ENCODE measurements at regions not wholly inside any gene's neighbourhood (a gene's known extent, or its start where the extent isn't known, plus 50 kb on each side); places are given as distances from the start of the nearest gene placed in this dataset.

DNA sequence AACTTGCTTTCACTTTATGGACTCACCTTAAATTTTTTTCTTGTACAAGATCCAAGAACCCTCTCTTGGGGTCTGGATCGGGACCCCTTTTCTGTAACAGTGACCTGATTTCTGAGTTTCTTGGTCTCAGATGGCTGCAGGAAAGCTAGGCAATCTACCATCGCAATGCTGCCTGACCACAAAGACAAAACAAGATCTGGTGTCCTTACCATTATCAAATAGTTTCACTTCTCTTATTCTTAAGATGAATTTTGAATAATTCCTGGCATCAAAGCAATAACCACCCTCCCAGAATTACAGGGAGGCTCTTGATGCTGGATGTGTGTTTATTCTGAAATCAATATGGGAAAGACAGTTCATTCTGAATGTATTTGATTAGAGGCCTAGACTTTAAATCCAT is 77.4 kb upstream of the FRMD4A start:
- no peak overlapping the region for H3K4me3 ChIP-seq (ENCODE audit: low read depth, low read length)
- DNase-seq (ENCODE audit: low read depth) = no peak
- TF ChIP-seq, protein P1, sequence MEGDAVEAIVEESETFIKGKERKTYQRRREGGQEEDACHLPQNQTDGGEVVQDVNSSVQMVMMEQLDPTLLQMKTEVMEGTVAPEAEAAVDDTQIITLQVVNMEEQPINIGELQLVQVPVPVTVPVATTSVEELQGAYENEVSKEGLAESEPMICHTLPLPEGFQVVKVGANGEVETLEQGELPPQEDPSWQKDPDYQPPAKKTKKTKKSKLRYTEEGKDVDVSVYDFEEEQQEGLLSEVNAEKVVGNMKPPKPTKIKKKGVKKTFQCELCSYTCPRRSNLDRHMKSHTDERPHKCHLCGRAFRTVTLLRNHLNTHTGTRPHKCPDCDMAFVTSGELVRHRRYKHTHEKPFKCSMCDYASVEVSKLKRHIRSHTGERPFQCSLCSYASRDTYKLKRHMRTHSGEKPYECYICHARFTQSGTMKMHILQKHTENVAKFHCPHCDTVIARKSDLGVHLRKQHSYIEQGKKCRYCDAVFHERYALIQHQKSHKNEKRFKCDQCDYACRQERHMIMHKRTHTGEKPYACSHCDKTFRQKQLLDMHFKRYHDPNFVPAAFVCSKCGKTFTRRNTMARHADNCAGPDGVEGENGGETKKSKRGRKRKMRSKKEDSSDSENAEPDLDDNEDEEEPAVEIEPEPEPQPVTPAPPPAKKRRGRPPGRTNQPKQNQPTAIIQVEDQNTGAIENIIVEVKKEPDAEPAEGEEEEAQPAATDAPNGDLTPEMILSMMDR (IDR thresholded peaks at IDR 0.05; ENCODE audit: insufficient read depth, low read length) = no peak

DNA sequence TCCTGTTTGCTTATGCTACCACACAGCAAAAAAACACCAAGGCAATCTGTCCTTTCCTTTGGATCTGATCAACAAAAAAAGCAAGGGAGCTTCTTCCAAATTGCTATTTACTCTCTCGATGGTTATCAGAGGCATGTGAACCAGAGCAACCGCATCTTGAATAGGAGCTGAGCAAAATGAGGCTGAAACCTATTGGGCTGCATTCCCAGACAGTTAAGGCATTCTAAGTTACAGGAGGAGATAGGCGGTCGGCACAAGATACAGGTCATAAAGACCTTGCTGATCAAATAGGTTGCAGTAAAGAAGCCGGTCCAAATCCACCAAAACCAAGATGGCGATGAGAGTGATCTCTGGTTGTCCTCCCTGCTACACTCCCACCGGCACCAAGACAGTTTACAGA is 76.8 kb upstream of the FRMD4A start:
- TF ChIP-seq, protein P1 (IDR thresholded peaks at IDR 0.05; ENCODE audit: insufficient read depth, low read length) = no peak
- no peak overlapping the region for H3K4me3 ChIP-seq (ENCODE audit: low read depth, low read length)
- DNase-seq (ENCODE audit: low read depth) = no peak

DNA sequence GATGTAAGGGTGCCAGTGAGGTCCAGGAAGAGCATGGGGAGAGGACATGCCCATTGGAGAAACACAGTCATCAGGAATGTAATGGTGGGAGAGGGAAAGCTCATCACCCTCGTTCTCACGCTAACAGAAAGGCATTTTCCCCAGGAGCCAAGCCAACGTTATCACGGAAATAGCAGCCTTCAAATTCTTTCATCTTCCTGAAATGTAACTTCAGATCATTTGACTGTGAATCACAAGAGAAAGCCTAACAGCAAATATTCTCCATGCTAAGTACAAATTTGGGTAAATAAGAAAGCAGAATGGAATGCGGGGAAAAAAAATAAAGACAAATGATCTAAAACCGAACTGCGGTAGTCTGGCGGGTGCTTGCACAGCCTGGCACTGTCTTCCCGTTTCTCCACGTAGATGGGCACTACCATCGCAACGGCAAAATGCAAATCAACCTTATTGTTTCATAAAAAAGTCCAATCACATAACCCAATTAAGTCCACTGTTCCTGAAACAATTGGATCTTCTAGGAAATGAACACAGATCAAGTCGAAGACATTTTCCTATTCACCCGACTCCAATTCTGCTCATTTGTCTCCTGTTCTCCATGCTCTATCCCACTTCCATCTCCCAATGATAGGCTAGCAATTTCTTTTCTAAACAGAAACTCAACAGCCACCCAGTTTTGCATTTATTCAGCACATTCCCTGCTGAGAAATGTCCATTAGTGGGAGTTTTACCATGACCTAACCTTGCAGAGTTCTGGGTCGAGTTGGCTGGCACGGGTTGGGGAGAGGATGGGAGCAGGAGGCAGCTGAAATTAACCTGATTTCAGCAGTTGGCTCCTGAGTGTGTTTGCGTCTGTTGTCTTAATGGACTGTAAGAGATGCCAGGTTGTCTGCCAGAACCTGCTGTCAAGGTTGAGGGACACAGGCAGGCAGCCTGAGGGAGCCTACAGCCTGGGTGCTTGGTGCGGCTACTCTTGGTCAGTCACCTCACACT is 74.6 kb upstream of the FRMD4A start:
- DNase-seq (ENCODE audit: low read depth) = peak; percentile 95
- TF ChIP-seq, protein P1 (IDR thresholded peaks at IDR 0.05; ENCODE audit: insufficient read depth, low read length) = no peak
- no peak overlapping the region for H3K4me3 ChIP-seq (ENCODE audit: low read depth, low read length)

DNA sequence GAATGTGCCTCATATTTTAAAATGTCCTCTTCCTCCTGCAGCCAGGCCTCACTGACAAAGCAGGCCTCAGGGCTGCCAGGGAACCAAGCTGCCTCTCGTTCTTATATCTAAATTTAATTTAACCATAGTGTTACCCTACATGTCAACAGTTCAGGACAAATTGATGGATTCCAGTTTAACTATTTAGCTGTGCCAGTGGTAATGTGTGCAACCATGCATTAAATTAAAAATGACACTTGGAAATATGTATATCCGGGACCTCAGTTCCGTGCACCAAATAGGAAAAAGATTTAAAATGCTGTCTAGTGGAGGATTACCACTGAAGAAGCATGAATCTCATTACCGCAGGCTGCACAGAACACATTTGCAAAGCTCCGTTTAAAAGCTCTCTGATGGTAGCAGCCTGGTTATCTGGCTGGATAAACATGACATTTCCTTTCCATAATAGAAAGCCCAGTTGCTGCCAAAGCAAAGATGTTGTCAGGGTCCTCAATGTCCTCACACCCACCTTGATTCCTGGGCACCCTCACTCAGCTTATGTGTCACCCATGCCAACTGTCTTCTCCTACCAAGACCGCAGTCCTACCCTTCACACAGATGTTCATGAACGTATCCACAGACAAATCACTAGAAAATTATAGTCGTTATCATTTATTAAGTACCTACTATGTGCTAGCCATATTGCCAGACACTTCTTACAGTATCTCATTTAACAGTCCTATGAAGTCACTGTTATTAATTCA is 73.3 kb upstream of the FRMD4A start:
- no peak for DNase-seq (ENCODE audit: low read depth)
- H3K4me3 ChIP-seq (ENCODE audit: low read depth, low read length) = no peak overlapping the region
- TF ChIP-seq, protein P1 (IDR thresholded peaks at IDR 0.05; ENCODE audit: insufficient read depth, low read length) = no peak

DNA sequence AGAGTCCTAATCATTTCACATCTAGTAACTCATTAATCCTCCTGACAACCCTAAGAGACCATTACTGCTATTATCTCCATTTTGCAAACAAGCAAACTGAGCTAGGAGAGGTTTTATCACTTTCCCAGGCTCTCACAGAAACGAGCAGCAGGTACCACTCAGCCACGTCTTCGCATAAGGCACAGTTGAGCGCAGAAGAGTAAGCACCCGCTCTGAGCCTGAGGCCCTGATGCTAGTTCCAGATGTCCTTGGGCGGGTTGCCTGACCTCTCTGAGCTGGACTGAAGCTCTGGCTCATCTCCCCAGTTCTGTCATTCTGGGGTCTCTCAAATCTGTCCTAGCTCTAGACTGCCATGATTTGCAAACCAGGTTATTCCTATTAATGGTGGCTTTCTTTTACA is 72.6 kb upstream of the FRMD4A start:
- TF ChIP-seq, protein P1 (IDR thresholded peaks at IDR 0.05; ENCODE audit: insufficient read depth, low read length) = no peak
- H3K4me3 ChIP-seq (ENCODE audit: low read depth, low read length) = no peak overlapping the region
- no peak for DNase-seq (ENCODE audit: low read depth)

DNA sequence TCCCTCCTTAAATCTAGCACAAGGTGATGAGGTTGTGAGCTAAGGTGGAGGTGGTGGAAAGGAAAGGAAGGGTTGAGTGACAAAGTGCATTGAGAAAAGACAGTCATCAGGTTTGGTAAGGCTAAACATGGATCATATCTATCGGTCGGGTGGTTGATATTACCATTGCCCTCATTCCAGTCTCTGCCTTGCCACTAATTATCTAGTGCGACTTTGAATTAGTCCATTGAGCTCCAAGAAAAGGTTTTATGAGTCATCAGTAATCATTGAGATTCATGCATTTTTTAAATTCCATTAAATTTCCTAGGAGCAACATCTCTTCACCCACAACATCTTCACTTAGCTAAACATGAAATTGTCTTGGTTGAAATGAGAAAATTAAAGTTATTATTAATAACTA is 68.9 kb upstream of the FRMD4A start:
- TF ChIP-seq, protein P1 (IDR thresholded peaks at IDR 0.05; ENCODE audit: insufficient read depth, low read length) = no peak
- no peak overlapping the region for H3K4me3 ChIP-seq (ENCODE audit: low read depth, low read length)
- no peak for DNase-seq (ENCODE audit: low read depth)

All from fibroblast of the aortic adventitia (primary cell).